ENCODE measurements at regions not wholly inside any gene's neighbourhood (a gene's known extent, or its start where the extent isn't known, plus 50 kb on each side); places are given as distances from the start of the nearest gene placed in this dataset.

DNA sequence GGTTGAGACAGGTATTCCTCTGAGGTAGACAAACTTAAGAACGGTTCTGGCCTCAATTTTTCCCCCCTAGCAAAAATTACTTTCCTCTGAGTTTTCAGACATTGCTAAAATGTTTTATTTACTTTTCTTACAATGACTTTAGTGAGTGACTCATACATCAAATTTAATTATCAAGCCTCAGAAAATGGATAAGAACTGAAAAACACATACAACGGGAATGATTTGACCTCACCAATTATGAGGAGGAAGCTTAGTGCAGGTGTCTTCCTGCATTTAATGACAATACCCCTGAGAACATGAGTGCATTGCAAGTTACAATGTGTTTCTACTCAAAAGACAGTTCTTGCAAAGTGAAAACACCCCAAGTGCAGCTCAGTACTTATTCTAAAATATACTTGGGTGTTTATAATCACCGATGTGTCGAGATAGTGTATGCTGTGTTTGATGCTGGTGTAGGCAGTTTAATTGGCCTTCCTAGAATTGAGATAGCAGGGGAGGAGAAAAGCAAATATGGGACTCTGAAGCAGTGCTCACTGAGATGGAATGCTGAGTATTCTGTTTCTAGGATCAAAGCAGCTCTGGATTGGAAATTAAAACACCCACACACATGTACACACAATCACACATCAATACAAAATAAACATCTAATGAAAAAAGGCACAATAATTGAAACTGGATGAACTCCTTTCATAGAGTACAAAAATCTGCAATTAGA, 189.5 kb upstream of the SLC10A2 start:
- TF ChIP-seq, protein P1, sequence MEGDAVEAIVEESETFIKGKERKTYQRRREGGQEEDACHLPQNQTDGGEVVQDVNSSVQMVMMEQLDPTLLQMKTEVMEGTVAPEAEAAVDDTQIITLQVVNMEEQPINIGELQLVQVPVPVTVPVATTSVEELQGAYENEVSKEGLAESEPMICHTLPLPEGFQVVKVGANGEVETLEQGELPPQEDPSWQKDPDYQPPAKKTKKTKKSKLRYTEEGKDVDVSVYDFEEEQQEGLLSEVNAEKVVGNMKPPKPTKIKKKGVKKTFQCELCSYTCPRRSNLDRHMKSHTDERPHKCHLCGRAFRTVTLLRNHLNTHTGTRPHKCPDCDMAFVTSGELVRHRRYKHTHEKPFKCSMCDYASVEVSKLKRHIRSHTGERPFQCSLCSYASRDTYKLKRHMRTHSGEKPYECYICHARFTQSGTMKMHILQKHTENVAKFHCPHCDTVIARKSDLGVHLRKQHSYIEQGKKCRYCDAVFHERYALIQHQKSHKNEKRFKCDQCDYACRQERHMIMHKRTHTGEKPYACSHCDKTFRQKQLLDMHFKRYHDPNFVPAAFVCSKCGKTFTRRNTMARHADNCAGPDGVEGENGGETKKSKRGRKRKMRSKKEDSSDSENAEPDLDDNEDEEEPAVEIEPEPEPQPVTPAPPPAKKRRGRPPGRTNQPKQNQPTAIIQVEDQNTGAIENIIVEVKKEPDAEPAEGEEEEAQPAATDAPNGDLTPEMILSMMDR (IDR thresholded peaks at IDR 0.05) = no peak
- TF ChIP-seq POLR2A (IDR thresholded peaks at IDR 0.05; ENCODE audit: low read depth) = no peak

All from esophagus muscularis mucosa (tissue), 3 donors.